OCI-LY1 (cell line): ENCODE measurements at regions not wholly inside any gene's neighbourhood (a gene's known extent, or its start where the extent isn't known, plus 50 kb on each side); places are given as distances from the start of the nearest gene placed in this dataset.

Experiments
- H2AFZ ChIP-seq: fragments of 200-600 bp; sonication (generic), shearing (Covaris generic); 2 replicates; pipeline ENCODE4 v1.6.0; 2014; ENCODE audit warnings: antibody characterized with exemption, mild to moderate bottlenecking, low read length
- H3F3A ChIP-seq: fragments of 200-600 bp; sonication (generic), shearing (Covaris generic); 2 replicates; pipeline ENCODE4 v1.6.0; 2014; ENCODE audit warnings: mild to moderate bottlenecking, antibody characterized with exemption, low read length, moderate library complexity; ENCODE audit not compliant: insufficient read depth
- H3K27ac ChIP-seq: fragments of 200-600 bp; sonication (generic); 2 replicates; pipeline ENCODE4 v1.5.1; 2014; ENCODE audit warnings: low read length, mixed run types, mild to moderate bottlenecking, low read depth; ENCODE audit not compliant: poor library complexity, severe bottlenecking
- H3K27me3 ChIP-seq: fragments of 200-600 bp; sonication (generic); 2 replicates; pipeline ENCODE4 v1.6.0; 2014; ENCODE audit warnings: antibody characterized with exemption, mild to moderate bottlenecking, low read length, moderate library complexity; ENCODE audit not compliant: insufficient read depth
- H3K36me3 ChIP-seq: fragments of 200-600 bp; sonication (generic); 2 replicates; pipeline ENCODE4 v1.6.1; 2014; ENCODE audit warnings: mild to moderate bottlenecking, antibody characterized with exemption, low read length, moderate library complexity, mixed read lengths; ENCODE audit not compliant: insufficient read depth
- H3K4me1 ChIP-seq: fragments of 200-600 bp; sonication (generic); 2 replicates; pipeline ENCODE4 v1.5.1; 2014; ENCODE audit warnings: mild to moderate bottlenecking, low read length, moderate library complexity; ENCODE audit not compliant: insufficient read depth, severe bottlenecking
- H3K4me2 ChIP-seq: fragments of 200-600 bp; sonication (generic), shearing (Covaris generic); 2 replicates; pipeline ENCODE4 v1.6.1; 2014; ENCODE audit warnings: low read length
- H3K4me3 ChIP-seq: fragments of 200-600 bp; sonication (generic); 2 replicates; pipeline ENCODE4 v1.5.1; 2014; ENCODE audit warnings: low read length, low read depth, mild to moderate bottlenecking, mixed read lengths; ENCODE audit not compliant: poor library complexity, severe bottlenecking
- H3K79me2 ChIP-seq: fragments of 200-600 bp; shearing (Covaris generic); 2 replicates; pipeline ENCODE4 v1.6.1; 2016; ENCODE audit warnings: mixed run types, low read length, mixed read lengths; ENCODE audit not compliant: insufficient read depth
- H3K9ac ChIP-seq: fragments of 200-600 bp; sonication (generic), shearing (Covaris generic); 2 replicates; pipeline ENCODE4 v1.6.1; 2014; ENCODE audit warnings: mild to moderate bottlenecking, low read length, mixed read lengths
- H3K9me2 ChIP-seq: fragments of 200-600 bp; sonication (generic), shearing (Covaris generic); 2 replicates; pipeline ENCODE4 v1.6.1; 2014; ENCODE audit warnings: low read depth, mild to moderate bottlenecking, low read length, mixed read lengths
- H3K9me3 ChIP-seq: fragments of 200-600 bp; shearing (Covaris generic); 2 replicates; pipeline ENCODE4 v1.6.1; 2014; ENCODE audit warnings: low read length, mixed read lengths
- H4K20me1 ChIP-seq: fragments of 200-600 bp; sonication (generic), shearing (Covaris generic); 2 replicates; pipeline ENCODE4 v1.6.0; 2016; ENCODE audit warnings: mild to moderate bottlenecking, low read length; ENCODE audit not compliant: insufficient read depth
- EZH2 ChIP-seq: fragments of 200-600 bp; sonication (generic), shearing (Covaris generic); IDR thresholded peaks from 2 replicates; pipeline ENCODE4 v1.8.0; 2017; ENCODE audit warnings: borderline replicate concordance, mixed run types, mild to moderate bottlenecking, antibody characterized with exemption, low read length, moderate library complexity, mixed read lengths
- TF ChIP-seq, protein P1 (sequence below): fragments of 200-600 bp; sonication (generic), shearing (Covaris generic); IDR thresholded peaks from 2 replicates; pipeline ENCODE4 v1.5.1; 2017; ENCODE audit warnings: mild to moderate bottlenecking, antibody characterized with exemption, low read length, moderate library complexity, mixed read lengths

DNA sequence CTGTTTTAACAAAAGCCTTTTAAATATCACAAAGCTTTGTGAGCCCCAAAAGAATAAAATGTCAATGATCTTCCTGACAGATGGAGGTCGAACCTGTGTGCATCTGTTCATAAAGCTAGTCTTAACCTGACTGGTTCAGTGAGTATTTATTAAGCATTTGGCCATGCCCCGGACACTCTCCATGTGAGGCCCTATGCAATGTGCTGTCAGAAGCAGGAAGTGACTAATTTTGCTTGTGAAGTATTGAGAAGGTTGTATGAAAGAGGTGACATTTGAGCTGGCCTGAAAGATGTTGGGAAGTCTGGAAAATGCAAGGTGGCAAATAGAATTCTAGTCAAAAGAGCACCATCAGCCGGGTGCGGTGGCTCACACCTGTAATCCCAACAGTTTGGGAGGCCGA lies 171.4 kb downstream of the MSL3 start:
- H3K27me3 ChIP-seq = no peaks in the 10 kb centered on the region
- no peaks in the 10 kb centered on the region for H3K36me3 ChIP-seq
- no peak overlapping the region for H3K4me2 ChIP-seq
- no peaks in the 10 kb centered on the region for H3K4me1 ChIP-seq
- H3K9ac ChIP-seq = no peak overlapping the region
- no peaks in the 10 kb centered on the region for H3K9me3 ChIP-seq
- no peaks in the 10 kb centered on the region for H4K20me1 ChIP-seq
- H3K27ac ChIP-seq = no peak overlapping the region
- no peak overlapping the region for H2AFZ ChIP-seq
- TF ChIP-seq, protein P1, sequence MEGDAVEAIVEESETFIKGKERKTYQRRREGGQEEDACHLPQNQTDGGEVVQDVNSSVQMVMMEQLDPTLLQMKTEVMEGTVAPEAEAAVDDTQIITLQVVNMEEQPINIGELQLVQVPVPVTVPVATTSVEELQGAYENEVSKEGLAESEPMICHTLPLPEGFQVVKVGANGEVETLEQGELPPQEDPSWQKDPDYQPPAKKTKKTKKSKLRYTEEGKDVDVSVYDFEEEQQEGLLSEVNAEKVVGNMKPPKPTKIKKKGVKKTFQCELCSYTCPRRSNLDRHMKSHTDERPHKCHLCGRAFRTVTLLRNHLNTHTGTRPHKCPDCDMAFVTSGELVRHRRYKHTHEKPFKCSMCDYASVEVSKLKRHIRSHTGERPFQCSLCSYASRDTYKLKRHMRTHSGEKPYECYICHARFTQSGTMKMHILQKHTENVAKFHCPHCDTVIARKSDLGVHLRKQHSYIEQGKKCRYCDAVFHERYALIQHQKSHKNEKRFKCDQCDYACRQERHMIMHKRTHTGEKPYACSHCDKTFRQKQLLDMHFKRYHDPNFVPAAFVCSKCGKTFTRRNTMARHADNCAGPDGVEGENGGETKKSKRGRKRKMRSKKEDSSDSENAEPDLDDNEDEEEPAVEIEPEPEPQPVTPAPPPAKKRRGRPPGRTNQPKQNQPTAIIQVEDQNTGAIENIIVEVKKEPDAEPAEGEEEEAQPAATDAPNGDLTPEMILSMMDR = no peak
- TF ChIP-seq EZH2 = no peak
- H3K79me2 ChIP-seq = no peaks in the 10 kb centered on the region
- no peaks in the 10 kb centered on the region for H3K9me2 ChIP-seq
- no peaks in the 10 kb centered on the region for H3F3A ChIP-seq
- H3K4me3 ChIP-seq = no peak overlapping the region

DNA sequence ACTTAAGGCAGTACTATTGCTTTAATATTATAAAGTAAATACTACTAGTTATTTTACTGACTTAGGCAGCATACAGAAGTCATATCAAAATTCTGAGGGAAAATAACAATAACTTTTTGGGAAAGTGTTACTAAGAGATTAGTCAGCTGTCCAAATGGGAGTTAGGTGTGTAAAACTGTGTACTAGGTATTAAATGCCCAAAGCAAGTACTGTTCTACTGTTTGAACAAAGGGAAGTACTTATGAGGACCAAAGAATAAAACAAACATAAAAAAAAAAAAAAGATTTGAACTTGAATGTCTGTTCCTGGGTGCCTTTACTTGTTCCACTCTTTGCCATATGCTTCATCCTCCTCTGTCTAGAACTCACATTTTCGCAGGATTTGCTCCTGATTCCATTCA lies 174.4 kb downstream of the MSL3 start:
- Histone ChIP-seq H3F3A (no peaks in the 10 kb centered on the region), H3K27ac (no peak overlapping the region), H3K9ac (no peak overlapping the region), H3K27me3 (no peaks in the 10 kb centered on the region), H3K4me3 (no peak overlapping the region), H3K79me2 (no peaks in the 10 kb centered on the region), H3K9me2 (no peaks in the 10 kb centered on the region), H3K4me2 (no peak overlapping the region), H3K36me3 (no peaks in the 10 kb centered on the region), H4K20me1 (no peaks in the 10 kb centered on the region), H3K4me1 (no peaks in the 10 kb centered on the region), H3K9me3 (no peaks in the 10 kb centered on the region), H2AFZ (no peak overlapping the region)
- TF ChIP-seq EZH2 = no peak
- TF ChIP-seq, protein P1 = no peak

DNA sequence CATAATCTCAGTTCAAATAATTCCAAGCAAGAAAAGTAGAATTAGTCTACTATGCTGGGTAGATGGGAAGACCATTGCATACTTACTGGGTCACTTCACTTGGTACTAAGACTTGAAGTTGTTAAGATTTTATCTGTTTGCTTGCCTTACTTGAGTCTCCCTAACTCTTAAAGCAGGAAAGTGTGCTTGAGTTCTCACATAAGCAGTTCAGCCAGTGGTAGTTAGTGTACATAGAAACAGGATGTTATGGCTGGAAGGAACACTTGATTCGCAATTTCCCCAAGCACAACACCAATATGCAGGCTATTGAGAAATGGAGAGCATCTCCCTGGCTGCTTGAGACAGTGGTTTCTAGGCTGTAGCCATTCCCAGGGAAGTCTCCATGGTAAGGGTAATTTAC lies 176.1 kb downstream of the MSL3 start:
- Histone ChIP-seq H2AFZ (no peak overlapping the region), H3K9ac (no peak overlapping the region), H3K4me2 (no peak overlapping the region), H3K27ac (no peak overlapping the region), H3K27me3 (no peaks in the 10 kb centered on the region), H4K20me1 (no peaks in the 10 kb centered on the region), H3K36me3 (no peaks in the 10 kb centered on the region), H3K4me3 (no peak overlapping the region), H3K9me2 (no peaks in the 10 kb centered on the region), H3K79me2 (no peaks in the 10 kb centered on the region), H3F3A (no peaks in the 10 kb centered on the region), H3K9me3 (no peaks in the 10 kb centered on the region), H3K4me1 (no peaks in the 10 kb centered on the region)
- TF ChIP-seq, protein P1 = no peak
- TF ChIP-seq EZH2 = no peak
